ENCODE measurements at regions not wholly inside any gene's neighbourhood (a gene's known extent, or its start where the extent isn't known, plus 50 kb on each side); places are given as distances from the start of the nearest gene placed in this dataset.

GRCh38 chr2:147531269-147531668, 313.6 kb upstream of the ACVR2A start:
- Histone ChIP-seq H3K9me3 (ENCODE audit: control insufficient read depth in 1 of 2, insufficient read depth in 1 of 2, low read depth in 1 of 2, low read length in 2 of 2) (no peaks in the 10 kb centered on the region), H4K20me1 (ENCODE audit: insufficient read depth) (no peaks in the 10 kb centered on the region), H3K9me2 (ENCODE audit: insufficient read depth) (no peaks in the 10 kb centered on the region), H3K9ac (ENCODE audit: low read length) (no peak overlapping the region), H3K79me2 (ENCODE audit: insufficient read depth, low read length) (no peaks in the 10 kb centered on the region), H3K4me1 (ENCODE audit: control insufficient read depth in 1 of 2, insufficient read depth in 2 of 2, low read length in 2 of 2) (no peaks in the 10 kb centered on the region), H2AFZ (ENCODE audit: low read depth, low read length, poor library complexity, severe bottlenecking) (no peak overlapping the region), H3K27me3 (ENCODE audit: insufficient read depth, low read length) (no peaks in the 10 kb centered on the region), H3K27ac (ENCODE audit: low read depth, low read length) (no peak overlapping the region), H3K36me3 (ENCODE audit: control insufficient read depth in 1 of 2, insufficient read depth in 2 of 2, low read length in 2 of 2) (no peaks in the 10 kb centered on the region), H3K4me2 (ENCODE audit: low read length) (no peak overlapping the region), H3K4me3 (replicated peaks in 1 of 2; ENCODE audit: low read depth in 1 of 2, low read length in 2 of 2) (no peak overlapping the region)
- no TSS peak for BruUV-seq (replicated peaks)
- ChIA-PET CTCF (no interaction called here), RAD21 (ENCODE audit: low non-redundant PET in 1 of 2, low total read pairs in 2 of 2, uncharacterized antibody in 2 of 2, unreplicated experiment in 2 of 2) (no interaction called here), POLR2A (no interaction called here)
- intact Hi-C loops (cut with micrococcal nuclease) = no loop called here
- TF ChIP-seq SP1 (IDR thresholded peaks at IDR 0.05; ENCODE audit: low read depth) (no peak), TCF7L2 (IDR thresholded peaks at IDR 0.05; ENCODE audit: borderline replicate concordance, extremely low read depth, insufficient read depth, insufficient read length) (no peak), ZBTB33 (IDR thresholded peaks at IDR 0.05; ENCODE audit: extremely low read depth, insufficient replicate concordance, low read length) (no peak), POLR2AphosphoS5 (IDR thresholded peaks at IDR 0.05; ENCODE audit: low read depth, low read length) (no peak), EZH2 (IDR thresholded peaks at IDR 0.05) (no peak), REST (IDR thresholded peaks at IDR 0.05; ENCODE audit: low read depth) (no peak), RAD21 (IDR thresholded peaks at IDR 0.05; ENCODE audit: low read depth) (no peak), POLR2A (IDR thresholded peaks at IDR 0.05; ENCODE audit: borderline replicate concordance, extremely low read depth, insufficient read depth, insufficient read length) (no peak), SIN3A (IDR thresholded peaks at IDR 0.05; ENCODE audit: low read depth) (no peak), ATF3 (IDR thresholded peaks at IDR 0.05) (no peak), CEBPB (IDR thresholded peaks at IDR 0.05; ENCODE audit: low read depth) (no peak), FOSL1 (IDR thresholded peaks at IDR 0.05; ENCODE audit: low read depth) (no peak), YY1 (IDR thresholded peaks at IDR 0.05; ENCODE audit: extremely low read depth, insufficient replicate concordance, low read depth, low read length) (no peak), EGR1 (IDR thresholded peaks at IDR 0.05; ENCODE audit: low read depth) (no peak), ZNF274 (IDR thresholded peaks at IDR 0.05; ENCODE audit: low read depth, low read length) (no peak), MAX (IDR thresholded peaks at IDR 0.05) (no peak), SRF (IDR thresholded peaks at IDR 0.05; ENCODE audit: low read depth) (no peak), ELF1 (IDR thresholded peaks at IDR 0.05; ENCODE audit: borderline replicate concordance, low read depth) (no peak), CTCF (IDR thresholded peaks at IDR 0.05 in 2 of 3, conservative IDR thresholded peaks at IDR 0.05 in 1 of 3; ENCODE audit: borderline replicate concordance in 1 of 3, insufficient read depth in 1 of 3, low read depth in 2 of 3, low read length in 2 of 3) (no peak), ZFX (IDR thresholded peaks at IDR 0.05) (no peak)
- ATAC-seq (no peak), DNase-seq (ENCODE audit: low read depth, low spot score) (no peak)
